Stimulated activated naive CD4-positive, alpha-beta T cell (primary cell): ENCODE measurements at regions not wholly inside any gene's neighbourhood (a gene's known extent, or its start where the extent isn't known, plus 50 kb on each side); places are given as distances from the start of the nearest gene placed in this dataset.

Experiments
- DNase-seq, 6 experiments: peaks; one replicate each; lab custom pipeline; 2025; lab: John Stamatoyannopoulos, UW

DNA sequence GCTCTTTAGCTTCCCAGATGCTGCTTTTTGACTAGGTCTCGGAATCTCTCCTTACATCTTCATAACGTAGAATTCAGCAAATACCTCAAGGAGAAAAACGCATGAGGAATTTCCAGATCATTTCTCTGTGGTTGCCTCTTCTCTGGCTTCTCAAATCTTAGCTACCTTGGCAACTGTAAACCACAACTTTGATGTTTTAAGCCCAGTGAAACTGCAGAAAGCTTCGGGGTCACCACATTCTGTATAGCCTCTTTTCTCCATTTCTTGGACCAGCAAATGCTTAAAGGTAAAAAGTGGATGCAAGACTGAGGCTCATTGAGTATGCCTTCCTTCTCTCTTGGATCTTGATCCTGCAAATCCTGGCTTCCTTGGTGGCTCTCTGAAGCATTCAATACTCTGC lies 125.5 kb upstream of the FBXL4 start:
- DNase-seq: no peak

DNA sequence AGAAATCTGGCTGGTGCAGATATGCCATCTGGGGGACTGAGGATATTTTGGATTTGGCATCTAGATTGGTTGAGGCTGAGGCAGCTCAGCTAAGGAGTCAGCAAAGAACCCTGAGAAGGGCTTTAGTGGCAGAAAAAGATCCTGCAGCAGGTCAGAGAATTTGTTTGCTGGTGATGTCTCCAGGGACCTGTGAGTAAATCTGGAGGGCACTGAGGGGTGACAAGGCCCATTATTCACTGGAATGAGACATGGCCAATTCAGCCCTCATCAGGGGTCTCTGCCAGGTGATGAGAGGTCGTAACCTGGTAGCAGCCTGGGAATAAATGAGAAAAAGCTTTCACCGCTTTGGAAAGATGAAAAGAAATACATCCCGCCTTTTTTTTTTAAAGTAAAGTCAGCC lies 118.3 kb upstream of the FBXL4 start:
- no peak for DNase-seq

DNA sequence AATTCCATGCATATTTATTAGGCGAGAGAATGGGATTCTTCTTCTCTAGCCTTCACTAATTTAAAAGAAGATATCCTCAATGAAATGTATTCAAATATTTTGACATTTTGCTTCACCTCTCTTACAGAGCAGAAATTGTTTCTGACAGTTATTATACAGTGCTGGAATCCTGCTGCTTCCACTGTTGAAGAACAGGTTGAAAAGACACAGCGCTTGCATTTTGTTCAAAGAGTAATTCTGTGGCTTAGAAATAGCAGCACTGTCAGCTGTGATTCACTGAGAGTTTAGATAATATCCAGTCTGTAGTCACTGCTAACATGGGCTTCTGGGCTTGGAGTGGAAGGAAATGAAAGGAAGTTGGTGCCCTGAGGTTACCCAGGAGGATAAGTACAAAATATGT lies 117.1 kb upstream of the FBXL4 start:
- DNase-seq: no peak

DNA sequence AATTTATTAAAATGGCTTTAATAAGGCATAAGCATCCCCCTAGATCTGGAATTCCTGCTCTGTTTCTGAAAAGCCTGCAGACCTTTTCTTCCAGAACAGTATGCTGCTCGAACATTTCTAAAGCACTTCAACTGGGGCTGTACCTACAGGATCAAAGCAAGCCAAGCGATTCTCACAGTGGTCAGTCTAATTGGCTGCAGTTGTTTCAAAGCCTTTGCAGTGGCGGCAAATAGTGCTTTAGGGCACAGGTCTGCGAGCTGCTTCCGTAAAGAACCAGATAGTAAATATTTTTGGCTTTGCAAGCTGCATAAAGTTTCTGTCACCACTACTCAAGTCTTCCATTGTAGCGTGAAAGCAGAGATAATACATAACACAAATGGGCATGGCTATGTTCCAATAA lies 88.9 kb upstream of the FBXL4 start:
- DNase-seq: no peak

DNA sequence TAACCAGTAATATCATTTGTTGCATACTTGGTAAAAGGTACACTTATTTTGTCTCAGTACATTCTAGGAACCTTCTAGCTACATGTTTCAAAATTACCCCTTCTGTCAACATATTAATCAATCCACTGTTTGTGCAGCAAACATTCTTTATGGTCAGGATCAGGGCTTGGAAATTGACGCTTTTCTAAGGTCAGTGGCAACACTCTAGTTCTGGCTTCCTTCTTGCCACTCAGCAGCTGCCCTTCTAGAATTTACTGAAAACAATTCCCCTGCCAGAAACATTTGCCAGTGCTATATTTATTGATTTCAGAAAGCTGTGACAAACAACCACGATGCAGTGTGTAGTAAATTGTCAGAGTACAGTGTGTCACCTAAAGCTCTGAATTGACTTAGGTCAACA lies 84.7 kb upstream of the FBXL4 start:
- no peak for DNase-seq

DNA sequence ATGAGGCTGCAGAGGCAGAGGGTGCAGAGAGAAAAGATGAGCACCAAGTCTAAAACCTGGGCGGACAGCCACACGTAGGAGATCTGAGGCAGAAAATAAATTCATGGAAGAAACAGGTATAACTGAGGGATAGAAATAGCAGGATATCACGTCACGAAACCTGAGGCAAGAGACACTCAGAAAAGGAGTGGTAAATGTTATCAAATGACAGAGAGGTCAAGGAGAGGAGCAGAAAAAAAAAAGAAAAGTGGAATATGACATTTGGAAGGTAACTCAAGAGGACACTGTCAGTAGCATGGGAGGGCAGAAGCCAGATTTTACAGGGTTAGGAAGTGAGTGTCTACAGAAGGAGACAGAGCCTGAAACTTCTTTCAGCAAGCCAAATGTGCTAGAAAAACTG lies 84.2 kb upstream of the FBXL4 start:
- DNase-seq: no peak

DNA sequence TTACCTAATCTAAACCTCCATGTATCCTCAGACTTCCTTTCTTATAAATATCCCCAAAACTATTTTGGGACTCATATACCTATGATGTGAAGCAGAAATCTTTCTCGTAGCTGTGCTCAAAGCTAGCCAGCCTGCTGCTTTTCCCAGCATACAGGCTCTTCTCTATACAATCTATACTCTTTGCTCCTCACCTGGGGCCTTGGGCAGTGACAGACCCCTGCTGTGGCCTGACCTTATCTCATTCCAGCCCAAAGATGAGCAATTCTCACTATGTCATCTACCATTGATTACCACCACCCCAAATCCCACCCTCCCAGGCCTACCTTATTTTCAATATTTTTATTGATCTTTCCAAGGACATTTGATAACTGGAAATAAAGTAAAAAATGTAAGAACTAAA lies 83.2 kb upstream of the FBXL4 start:
- no peak for DNase-seq

DNA sequence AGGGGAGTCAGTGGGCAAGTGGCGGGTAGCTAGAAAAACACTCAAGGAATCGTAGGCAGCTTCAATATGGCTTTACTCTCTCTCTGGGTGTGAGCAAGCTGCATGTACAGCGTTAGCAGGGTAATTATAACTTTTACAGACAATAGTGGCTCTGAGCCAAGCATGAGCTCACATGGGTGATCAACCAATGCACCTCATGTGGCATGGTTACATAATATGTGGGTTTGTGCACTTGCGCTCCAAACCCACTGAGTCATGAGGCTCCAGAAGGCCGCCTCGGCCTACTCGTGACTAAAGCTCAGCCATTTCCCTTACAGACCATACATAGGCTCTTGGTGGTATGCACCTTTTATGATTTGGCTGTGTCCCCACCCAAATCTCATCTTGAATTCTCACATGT lies 78.4 kb upstream of the FBXL4 start:
- DNase-seq: no peak

DNA sequence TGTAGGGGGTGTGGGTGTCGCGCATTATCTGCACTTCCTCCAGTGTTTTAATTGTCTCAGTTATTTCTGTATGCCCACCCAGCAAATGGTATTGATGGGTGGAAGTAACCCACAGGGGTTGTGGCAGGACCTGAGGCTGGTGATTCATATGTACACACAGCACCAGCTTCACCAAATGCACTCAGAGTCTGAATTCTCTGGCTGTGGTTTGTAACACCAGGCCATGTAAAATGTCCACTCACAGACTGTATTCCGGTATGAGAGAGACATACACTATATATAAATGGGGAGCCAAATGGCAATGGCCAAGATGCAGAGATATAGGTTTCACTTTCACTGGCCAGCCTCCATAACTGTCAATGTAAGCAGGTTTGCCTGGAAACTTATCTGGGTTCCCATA lies 76.3 kb upstream of the FBXL4 start:
- no peak for DNase-seq

DNA sequence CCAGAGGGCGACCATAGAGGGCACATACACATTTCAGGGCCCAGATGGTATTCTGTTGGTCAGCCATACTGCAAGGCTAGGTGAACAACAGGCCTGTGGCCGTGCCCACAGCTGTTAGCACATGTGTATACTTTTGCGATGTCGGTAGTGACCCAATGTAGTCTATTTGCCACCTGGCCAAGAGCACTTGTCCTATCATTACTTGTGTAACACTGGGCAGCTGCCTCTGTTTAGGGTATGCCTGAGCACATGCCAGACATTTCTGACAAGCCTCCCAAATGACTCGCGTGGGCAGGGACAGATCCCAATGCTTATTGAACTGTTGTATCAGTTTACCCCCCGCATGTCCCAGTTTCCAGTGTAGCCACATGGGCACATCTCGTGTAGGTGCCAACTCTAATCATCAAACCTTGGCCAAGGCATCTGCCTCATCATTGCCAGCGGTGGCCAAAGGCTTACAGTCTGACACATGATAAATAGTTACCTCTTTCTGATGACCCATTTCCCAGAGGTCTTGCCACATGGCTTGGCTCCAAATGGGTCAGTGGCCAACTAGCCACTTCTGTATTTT lies 74.4 kb upstream of the FBXL4 start:
- DNase-seq: no peak

DNA sequence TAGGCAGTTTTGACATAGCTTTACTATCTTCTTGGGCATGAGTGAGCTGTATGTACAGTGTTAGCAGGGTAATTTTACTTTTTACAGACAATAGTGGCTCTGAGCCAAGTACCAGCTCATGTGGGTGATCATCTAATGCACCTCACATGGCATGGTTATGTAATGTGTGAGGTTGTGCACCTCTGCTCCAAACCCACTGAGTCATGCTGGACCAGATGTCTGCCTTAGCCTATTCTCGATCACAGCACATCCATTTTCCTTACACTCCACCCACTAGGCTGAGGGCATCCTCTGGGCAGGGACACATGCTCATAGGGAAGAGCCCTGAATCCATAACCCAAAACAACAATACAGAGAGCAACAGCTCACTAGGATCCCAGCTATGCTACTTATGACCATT lies 71.6 kb upstream of the FBXL4 start:
- no peak for DNase-seq

DNA sequence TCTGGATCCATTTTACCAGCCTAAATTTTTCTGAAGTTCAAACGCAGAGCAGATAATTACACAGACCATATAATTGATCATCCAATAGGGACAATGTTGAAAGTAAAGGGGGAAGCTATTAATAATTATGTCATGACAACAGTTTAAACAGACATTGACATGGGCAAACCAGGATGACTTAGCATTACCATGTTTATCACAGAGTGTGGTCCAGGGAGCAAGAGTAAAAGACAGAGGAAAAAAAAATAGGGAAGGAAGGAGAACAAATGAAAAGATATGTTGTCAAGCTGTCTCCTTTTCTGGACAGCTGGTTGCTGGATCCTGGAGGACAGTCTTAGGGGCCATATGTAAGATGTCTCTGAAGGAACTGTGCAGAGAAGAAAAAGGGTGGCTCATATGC lies 69.4 kb upstream of the FBXL4 start:
- no peak for DNase-seq

DNA sequence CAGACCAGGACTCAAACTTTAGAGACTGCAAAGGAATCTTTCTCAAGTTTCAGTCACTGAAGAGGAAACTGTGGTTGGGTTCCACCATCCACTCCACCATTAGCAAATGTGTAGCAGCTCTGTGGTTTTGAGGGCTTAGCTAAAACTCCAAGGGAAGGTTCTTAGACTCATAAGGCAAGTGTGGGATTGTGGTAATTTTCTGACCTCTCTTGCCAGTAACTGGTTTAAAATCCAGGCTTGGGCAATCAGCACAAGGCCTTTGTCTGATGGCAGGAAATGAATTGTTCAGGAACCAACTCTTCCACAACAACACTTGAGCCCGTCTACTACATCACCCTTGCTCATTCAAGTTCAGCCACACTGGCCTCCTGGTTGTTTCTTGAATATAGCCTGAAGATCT lies 68.6 kb upstream of the FBXL4 start:
- no peak for DNase-seq

DNA sequence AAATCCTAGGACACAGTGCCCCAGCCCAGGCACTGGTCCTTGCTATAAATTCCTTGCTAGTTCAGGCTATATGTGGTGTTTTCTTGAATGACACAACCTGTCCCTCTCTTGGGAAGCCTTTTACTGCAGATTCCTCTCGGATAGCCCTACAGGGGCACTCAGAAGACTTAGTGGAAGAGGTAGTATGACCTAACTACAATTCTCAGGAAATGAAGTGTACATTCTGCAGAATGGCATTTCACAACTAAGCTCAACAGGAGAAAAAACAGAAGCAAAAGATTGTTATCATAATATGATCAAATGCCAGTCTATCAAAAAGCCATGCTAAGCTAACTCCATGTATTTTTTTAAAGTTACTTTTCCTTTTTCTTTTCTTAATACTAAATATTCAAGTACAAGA lies 66.3 kb upstream of the FBXL4 start:
- DNase-seq: no peak

DNA sequence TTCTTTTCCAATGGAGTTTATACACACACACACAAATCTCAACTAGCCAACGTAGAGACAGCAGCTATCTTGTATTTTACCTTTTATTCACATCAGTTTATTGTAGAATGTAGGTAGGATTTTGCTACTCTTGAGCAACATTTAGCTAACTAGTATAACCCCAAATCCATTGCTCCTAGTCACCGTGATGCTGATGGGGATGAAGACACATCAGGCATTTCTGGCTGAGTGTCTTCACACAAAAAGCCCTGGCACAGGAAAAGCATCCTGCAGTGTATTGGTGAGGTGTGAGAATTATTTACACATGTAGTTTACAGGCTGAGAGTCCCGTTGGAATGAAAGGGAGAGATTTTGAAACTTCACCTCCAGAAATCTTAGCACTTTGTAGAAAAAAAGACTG lies 65.9 kb upstream of the FBXL4 start:
- no peak for DNase-seq

DNA sequence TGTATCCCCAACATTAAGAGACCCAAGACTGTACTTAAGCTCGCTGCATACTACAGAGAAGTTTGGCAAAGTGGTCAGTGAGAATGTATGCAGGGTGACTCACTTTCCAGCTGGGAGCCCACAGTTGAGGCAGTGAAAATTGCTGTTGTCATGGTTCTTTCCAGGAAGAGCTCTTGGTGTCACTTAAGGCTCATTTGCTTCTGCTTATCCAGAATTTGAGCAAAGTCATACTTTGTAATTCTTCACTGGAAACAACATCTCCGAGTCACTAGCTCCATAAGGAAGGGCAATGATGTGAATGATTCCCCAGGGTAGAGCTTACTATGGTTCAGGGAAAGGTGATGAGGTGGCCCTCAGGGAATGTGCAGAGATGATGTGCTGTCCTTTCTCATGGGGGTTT lies 65.4 kb upstream of the FBXL4 start:
- DNase-seq: no peak

DNA sequence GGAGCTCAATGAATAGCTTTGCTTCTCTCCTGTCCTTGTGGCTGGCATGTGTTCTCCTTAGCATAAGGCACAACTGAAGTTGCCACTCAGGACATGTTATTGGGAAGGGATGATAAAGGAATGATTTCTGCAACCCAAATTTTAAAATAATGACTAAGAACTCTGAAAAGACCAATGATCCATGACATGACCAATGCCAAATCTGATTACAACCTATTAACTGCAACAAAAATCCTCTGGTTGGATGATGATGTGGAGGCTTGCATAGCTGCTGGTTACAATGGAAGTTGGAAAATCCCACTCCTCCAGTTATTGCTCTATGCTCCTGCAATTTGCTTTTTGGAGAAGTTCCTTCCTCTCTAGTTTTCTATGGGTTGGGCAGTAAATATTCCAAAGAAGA lies 63.4 kb upstream of the FBXL4 start:
- no peak for DNase-seq

DNA sequence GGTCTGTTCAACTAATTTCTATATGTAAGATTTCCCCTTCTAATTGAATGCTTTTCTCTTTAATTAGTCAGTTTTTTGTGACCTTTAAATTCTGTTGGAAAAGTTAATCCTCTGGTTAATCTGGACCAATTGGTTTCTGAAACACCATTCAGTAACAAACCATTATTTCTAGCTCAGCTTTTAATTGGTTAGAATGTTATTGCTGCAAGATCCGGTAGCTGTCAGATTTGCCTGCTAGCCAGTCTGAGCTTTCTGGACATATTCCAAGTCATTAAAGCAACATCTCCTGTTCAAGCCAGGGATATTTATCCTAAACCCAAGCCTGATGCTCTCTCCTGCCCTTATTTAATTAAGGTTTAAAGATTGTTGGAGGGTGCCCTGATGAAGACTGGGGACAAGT lies 55.1 kb upstream of the FBXL4 start:
- no peak for DNase-seq

DNA sequence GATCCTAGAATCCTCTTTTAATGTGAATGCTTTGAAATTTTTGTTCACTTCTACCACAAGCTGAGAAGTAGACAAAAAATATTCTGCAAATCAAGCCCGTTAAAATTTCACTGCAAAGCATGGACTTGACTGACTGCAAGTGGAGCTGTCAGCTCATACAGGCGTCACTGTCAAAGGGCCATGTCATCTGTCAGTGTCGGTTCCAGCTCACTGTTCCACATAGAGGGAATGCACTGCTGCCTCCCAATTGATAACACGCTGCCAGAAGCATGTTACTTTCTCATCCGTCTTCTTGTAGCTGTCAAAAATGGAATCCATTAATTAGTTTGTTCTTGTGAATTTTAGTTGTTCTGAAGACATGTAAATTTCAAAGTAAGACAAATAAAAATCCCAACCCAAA lies 50.4 kb upstream of the FBXL4 start:
- no peak for DNase-seq
